ENCODE measurements at regions not wholly inside any gene's neighbourhood (a gene's known extent, or its start where the extent isn't known, plus 50 kb on each side); places are given as distances from the start of the nearest gene placed in this dataset.
A peak's percentile ranks its signal among the peaks of the same experiment; 100 is the strongest.

DNA sequence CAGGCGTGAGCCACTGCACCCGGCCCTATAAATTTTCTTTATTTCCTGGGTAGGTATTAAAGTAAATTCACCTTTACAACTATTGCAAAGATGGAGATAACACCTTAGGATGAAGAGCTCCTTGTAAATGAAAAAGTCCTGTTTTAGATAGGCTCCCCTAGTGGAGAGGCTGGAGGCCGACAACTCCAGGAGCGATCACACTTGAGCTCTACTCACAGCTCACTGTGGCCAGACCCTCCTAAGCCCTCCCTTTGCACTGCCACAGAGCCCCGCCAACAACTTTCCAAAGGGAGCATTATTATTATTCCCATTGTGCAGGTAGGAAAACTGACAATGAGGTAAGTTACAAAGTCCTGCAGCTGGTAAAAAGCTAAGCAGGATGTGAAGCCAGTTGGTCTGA, 139.1 kb upstream of the ERCC6L2 start:
- WGBS (ENCODE audit: low lambda C conversion rate, missing lambda C conversion rate): 83% methylated on average over 5 of the region's 5 CpGs
- Histone ChIP-seq H4K20me1 (ENCODE audit: insufficient read depth, poor library complexity, severe bottlenecking) (no peaks in the 10 kb centered on the region), H3K27me3 (no peaks in the 10 kb centered on the region), H3K9me2 (replicated peaks; ENCODE audit: insufficient read depth) (no peaks in the 10 kb centered on the region), H3K9me3 (ENCODE audit: low read depth) (no peaks in the 10 kb centered on the region), H3K27ac (no peak overlapping the region), H3K4me3 (no peak overlapping the region), H3K4me2 (no peak overlapping the region), H3K36me3 (replicated peaks; ENCODE audit: insufficient read depth, low read depth) (no peaks in the 10 kb centered on the region), H3K4me1 (ENCODE audit: insufficient read depth) (peaks cover 23% of the 10 kb centered on the region), H3K79me2 (no peaks in the 10 kb centered on the region), H2AFZ (no peak overlapping the region)
- TF ChIP-seq, protein P1, sequence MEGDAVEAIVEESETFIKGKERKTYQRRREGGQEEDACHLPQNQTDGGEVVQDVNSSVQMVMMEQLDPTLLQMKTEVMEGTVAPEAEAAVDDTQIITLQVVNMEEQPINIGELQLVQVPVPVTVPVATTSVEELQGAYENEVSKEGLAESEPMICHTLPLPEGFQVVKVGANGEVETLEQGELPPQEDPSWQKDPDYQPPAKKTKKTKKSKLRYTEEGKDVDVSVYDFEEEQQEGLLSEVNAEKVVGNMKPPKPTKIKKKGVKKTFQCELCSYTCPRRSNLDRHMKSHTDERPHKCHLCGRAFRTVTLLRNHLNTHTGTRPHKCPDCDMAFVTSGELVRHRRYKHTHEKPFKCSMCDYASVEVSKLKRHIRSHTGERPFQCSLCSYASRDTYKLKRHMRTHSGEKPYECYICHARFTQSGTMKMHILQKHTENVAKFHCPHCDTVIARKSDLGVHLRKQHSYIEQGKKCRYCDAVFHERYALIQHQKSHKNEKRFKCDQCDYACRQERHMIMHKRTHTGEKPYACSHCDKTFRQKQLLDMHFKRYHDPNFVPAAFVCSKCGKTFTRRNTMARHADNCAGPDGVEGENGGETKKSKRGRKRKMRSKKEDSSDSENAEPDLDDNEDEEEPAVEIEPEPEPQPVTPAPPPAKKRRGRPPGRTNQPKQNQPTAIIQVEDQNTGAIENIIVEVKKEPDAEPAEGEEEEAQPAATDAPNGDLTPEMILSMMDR (IDR thresholded peaks at IDR 0.05; ENCODE audit: poor library complexity): peak; percentile 33
- TF ChIP-seq EZH2 (IDR thresholded peaks at IDR 0.05; ENCODE audit: borderline replicate concordance) (no peak), EZH2phosphoT487 (IDR thresholded peaks at IDR 0.05; ENCODE audit: low read depth, severe bottlenecking, unreplicated experiment) (no peak)
- no peak for DNase-seq (ENCODE audit: low spot score)

DNA sequence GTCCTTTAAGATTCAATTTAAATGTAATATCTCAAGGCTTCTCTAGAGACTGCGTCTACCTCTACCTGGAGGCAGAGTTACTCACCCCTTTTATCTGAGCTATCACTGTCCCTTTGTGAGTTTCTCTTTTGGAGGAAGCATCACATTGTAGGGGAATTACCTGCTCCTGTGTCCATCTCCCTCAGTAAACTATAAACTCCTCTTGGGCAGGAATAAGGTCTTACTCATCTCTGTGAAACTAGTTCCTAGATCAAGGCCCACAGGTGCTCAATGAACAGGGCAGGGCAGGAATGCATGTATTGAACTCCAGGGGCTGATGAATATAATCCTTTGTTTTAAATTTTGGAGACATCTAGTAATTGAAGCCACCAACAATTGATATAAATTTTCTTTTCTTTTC, 139.8 kb upstream of the ERCC6L2 start:
- no peaks in the 10 kb centered on the region for H3K9me3 ChIP-seq (ENCODE audit: low read depth)
- no peaks in the 10 kb centered on the region for H4K20me1 ChIP-seq (ENCODE audit: insufficient read depth, poor library complexity, severe bottlenecking)
- no peak overlapping the region for H3K4me3 ChIP-seq
- 95% methylated on average over 1 of the region's 1 CpG for WGBS (ENCODE audit: low lambda C conversion rate, missing lambda C conversion rate)
- H3K4me1 ChIP-seq (ENCODE audit: insufficient read depth): peaks cover 23% of the 10 kb centered on the region
- H3K36me3 ChIP-seq (replicated peaks; ENCODE audit: insufficient read depth, low read depth): no peaks in the 10 kb centered on the region
- no peaks in the 10 kb centered on the region for H3K9me2 ChIP-seq (replicated peaks; ENCODE audit: insufficient read depth)
- DNase-seq (ENCODE audit: low spot score): no peak
- H3K4me2 ChIP-seq: no peak overlapping the region
- H2AFZ ChIP-seq: no peak overlapping the region
- no peak for TF ChIP-seq EZH2 (IDR thresholded peaks at IDR 0.05; ENCODE audit: borderline replicate concordance)
- TF ChIP-seq, protein P1 (IDR thresholded peaks at IDR 0.05; ENCODE audit: poor library complexity): no peak
- no peak for TF ChIP-seq EZH2phosphoT487 (IDR thresholded peaks at IDR 0.05; ENCODE audit: low read depth, severe bottlenecking, unreplicated experiment)
- H3K27ac ChIP-seq: no peak overlapping the region
- no peaks in the 10 kb centered on the region for H3K27me3 ChIP-seq
- no peaks in the 10 kb centered on the region for H3K79me2 ChIP-seq

GRCh38 chr9:95733741-95734666, 141.5 kb upstream of the ERCC6L2 start:
- Histone ChIP-seq H2AFZ (no peak overlapping the region), H3K79me2 (no peaks in the 10 kb centered on the region)
- DNase-seq (ENCODE audit: low spot score): no peak

More at GRCh38 chr9:95733741-95734666, 141.5 kb upstream of the ERCC6L2 start:
- Histone ChIP-seq H3K4me2 (no peak overlapping the region), H3K4me3 (no peak overlapping the region), H3K27me3 (no peaks in the 10 kb centered on the region), H3K4me1 (ENCODE audit: insufficient read depth) (peaks cover 23% of the 10 kb centered on the region), H3K9me2 (replicated peaks; ENCODE audit: insufficient read depth) (no peaks in the 10 kb centered on the region), H4K20me1 (ENCODE audit: insufficient read depth, poor library complexity, severe bottlenecking) (no peaks in the 10 kb centered on the region), H3K9me3 (ENCODE audit: low read depth) (no peaks in the 10 kb centered on the region), H3K36me3 (replicated peaks; ENCODE audit: insufficient read depth, low read depth) (no peaks in the 10 kb centered on the region), H3K27ac (peak overlapping the region; percentile 17)
- TF ChIP-seq, protein P1 (IDR thresholded peaks at IDR 0.05; ENCODE audit: poor library complexity): no peak
- 78% methylated on average over 12 of the region's 12 CpGs for WGBS (ENCODE audit: low lambda C conversion rate, missing lambda C conversion rate)
